WI38 (cell line): ENCODE measurements at regions not wholly inside any gene's neighbourhood (a gene's known extent, or its start where the extent isn't known, plus 50 kb on each side); places are given as distances from the start of the nearest gene placed in this dataset.

ENCODE experiments used
- H3K4me3 ChIP-seq: 2 replicates; pipeline ENCODE4 v1.5.1; 2011; ENCODE audit warnings: low read depth, mild to moderate bottlenecking, control low read depth, low read length
- TF ChIP-seq, protein P1 (sequence below): IDR thresholded peaks from 2 replicates; pipeline ENCODE4 v1.5.1; 2012; ENCODE audit warnings: low read depth, mild to moderate bottlenecking, control low read depth, low read length

- H3K4me3 ChIP-seq: peak overlapping the region; percentile 3; the same call in 1 of the 2 replicates
- TF ChIP-seq, protein P1, sequence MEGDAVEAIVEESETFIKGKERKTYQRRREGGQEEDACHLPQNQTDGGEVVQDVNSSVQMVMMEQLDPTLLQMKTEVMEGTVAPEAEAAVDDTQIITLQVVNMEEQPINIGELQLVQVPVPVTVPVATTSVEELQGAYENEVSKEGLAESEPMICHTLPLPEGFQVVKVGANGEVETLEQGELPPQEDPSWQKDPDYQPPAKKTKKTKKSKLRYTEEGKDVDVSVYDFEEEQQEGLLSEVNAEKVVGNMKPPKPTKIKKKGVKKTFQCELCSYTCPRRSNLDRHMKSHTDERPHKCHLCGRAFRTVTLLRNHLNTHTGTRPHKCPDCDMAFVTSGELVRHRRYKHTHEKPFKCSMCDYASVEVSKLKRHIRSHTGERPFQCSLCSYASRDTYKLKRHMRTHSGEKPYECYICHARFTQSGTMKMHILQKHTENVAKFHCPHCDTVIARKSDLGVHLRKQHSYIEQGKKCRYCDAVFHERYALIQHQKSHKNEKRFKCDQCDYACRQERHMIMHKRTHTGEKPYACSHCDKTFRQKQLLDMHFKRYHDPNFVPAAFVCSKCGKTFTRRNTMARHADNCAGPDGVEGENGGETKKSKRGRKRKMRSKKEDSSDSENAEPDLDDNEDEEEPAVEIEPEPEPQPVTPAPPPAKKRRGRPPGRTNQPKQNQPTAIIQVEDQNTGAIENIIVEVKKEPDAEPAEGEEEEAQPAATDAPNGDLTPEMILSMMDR: no peak
Observed at GRCh38 chr1:87805666-87806378, 477.1 kb downstream of the LMO4 start.

DNA sequence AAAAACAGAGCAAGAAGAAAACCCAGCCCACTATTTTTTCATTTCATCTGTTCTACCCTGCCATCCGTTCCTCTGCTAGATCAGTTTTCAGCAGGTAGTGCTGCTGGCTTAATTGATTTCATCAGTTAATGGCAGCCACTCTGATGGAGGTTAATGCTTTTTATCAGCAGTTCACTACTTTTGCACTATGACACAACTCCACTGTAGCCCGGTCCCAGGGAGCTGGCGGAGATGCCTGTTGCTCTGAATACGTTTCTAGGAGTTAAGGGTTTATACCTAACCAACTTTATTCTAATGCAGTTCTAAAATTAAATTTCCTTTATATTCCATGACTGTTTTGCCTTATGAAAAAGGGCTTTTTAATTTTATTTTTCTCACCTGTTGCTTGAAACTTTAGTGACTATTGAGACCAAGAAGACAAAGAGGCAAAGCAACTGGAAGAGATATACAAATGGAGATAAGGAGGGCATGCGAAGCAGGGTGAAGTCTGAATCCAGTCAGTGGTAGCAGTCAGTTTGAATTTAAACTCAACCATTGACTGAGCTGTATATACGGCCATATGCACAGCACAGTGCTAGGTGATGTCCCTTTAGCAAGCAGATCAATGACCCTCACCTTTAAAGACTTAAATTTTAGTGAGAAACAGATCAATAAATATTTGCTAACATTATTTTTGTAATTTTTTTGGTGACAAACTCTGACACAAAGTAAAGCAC, 477.9 kb downstream of the LMO4 start:
- peak overlapping the region; percentile 3; the same call in 1 of the 2 replicates for H3K4me3 ChIP-seq
- TF ChIP-seq, protein P1: no peak

DNA sequence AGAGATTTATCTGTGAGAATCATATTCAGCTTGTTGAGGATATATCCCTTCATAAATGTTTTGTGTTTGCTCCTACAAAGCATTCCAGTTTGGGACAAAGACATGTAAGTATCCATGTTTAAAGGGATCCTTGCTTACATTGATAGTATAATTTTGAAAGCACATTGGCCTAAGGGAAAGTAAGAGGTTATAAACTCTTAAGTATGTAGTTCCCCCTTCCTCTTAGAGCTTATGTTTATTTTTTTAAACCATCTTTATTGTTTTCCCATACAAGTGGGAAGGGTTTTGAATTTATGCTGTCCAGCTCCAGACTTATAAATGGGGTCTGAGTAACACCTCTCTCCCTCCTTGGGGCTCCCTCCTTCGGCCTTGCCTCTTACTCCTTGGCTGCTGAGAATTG, 481.5 kb downstream of the LMO4 start:
- TF ChIP-seq, protein P1: no peak

GRCh38 chr1:87812871-87813577, 484.3 kb downstream of the LMO4 start:
- H3K4me3 ChIP-seq: no peak overlapping the region
- TF ChIP-seq, protein P1: no peak

More for the DNA sequence above, 481.5 kb downstream of the LMO4 start:
- no peak overlapping the region for H3K4me3 ChIP-seq

- no peak overlapping the region for H3K4me3 ChIP-seq
- TF ChIP-seq, protein P1: no peak
Observed at GRCh38 chr1:87814573-87814972, 485.9 kb downstream of the LMO4 start.

GRCh38 chr1:87816646-87817045, 488.0 kb downstream of the LMO4 start:
- TF ChIP-seq, protein P1: no peak
- no peak overlapping the region for H3K4me3 ChIP-seq
